PC-9 (cell line): ENCODE measurements at regions not wholly inside any gene's neighbourhood (a gene's known extent, or its start where the extent isn't known, plus 50 kb on each side); places are given as distances from the start of the nearest gene placed in this dataset.

ENCODE experiments used
- EZH2 ChIP-seq: fragments of 200-600 bp; sonication (generic); IDR thresholded peaks from 2 replicates; pipeline ENCODE4 v1.8.0; 2017; ENCODE audit warnings: antibody characterized with exemption, low read depth
- TF ChIP-seq, protein P1 (sequence below): fragments of 200-600 bp; sonication (generic); conservative IDR thresholded peaks from 2 replicates; pipeline ENCODE4 v1.6.1; 2017; ENCODE audit warnings: mixed run types, antibody characterized with exemption, mild to moderate bottlenecking, moderate library complexity

DNA sequence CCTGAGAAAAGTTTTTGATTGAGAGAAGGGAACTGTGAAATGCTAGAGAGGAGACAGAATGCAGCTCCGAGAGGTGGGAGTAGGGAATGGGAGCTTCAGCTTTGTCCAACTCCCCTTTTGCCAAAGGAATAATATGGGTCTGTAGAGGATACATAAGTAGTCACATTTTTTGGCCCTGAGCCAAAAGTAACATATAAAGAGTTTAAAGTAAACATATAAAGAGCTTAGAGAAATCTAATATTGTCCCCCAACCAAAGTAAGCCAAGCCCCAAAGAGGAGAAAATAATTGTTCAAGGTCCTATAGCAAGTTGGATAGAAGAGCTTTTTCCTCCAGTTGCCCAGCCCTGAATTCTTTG, 215.1 kb downstream of the TMEM114 start:
- TF ChIP-seq EZH2 = no peak
- TF ChIP-seq, protein P1, sequence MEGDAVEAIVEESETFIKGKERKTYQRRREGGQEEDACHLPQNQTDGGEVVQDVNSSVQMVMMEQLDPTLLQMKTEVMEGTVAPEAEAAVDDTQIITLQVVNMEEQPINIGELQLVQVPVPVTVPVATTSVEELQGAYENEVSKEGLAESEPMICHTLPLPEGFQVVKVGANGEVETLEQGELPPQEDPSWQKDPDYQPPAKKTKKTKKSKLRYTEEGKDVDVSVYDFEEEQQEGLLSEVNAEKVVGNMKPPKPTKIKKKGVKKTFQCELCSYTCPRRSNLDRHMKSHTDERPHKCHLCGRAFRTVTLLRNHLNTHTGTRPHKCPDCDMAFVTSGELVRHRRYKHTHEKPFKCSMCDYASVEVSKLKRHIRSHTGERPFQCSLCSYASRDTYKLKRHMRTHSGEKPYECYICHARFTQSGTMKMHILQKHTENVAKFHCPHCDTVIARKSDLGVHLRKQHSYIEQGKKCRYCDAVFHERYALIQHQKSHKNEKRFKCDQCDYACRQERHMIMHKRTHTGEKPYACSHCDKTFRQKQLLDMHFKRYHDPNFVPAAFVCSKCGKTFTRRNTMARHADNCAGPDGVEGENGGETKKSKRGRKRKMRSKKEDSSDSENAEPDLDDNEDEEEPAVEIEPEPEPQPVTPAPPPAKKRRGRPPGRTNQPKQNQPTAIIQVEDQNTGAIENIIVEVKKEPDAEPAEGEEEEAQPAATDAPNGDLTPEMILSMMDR = no peak
